Smooth muscle cell (in vitro differentiated cells): ENCODE measurements at regions not wholly inside any gene's neighbourhood (a gene's known extent, or its start where the extent isn't known, plus 50 kb on each side); places are given as distances from the start of the nearest gene placed in this dataset.

ENCODE experiments used
- DNase-seq: peaks from one replicate; lab custom pipeline; 2025; ENCODE audit not compliant: unreplicated experiment; lab: John Stamatoyannopoulos, UW
- H2AFZ ChIP-seq: fragments of 200-600 bp; sonication (generic); 2 replicates; pipeline ENCODE4 v1.6.0; 2016; ENCODE audit warnings: antibody characterized with exemption, low read depth, mild to moderate bottlenecking
- H3F3A ChIP-seq: fragments of 200-600 bp; sonication (generic); 2 replicates; pipeline ENCODE4 v1.6.0; 2017; ENCODE audit warnings: antibody characterized with exemption, low read depth
- H3K27ac ChIP-seq: fragments of 200-600 bp; sonication (generic); 2 replicates; pipeline ENCODE4 v1.5.1; 2016; ENCODE audit warnings: low read depth, mild to moderate bottlenecking
- H3K27me3 ChIP-seq: fragments of 200-600 bp; sonication (generic); 2 replicates; pipeline ENCODE4 v1.6.1; 2016; ENCODE audit warnings: low read depth, mild to moderate bottlenecking
- H3K36me3 ChIP-seq: fragments of 200-600 bp; sonication (generic); 2 replicates; pipeline ENCODE4 v1.5.1; 2016; ENCODE audit warnings: low read depth
- H3K4me1 ChIP-seq: fragments of 200-600 bp; sonication (generic); 2 replicates; pipeline ENCODE4 v1.5.1; 2016; ENCODE audit warnings: low read depth
- H3K4me2 ChIP-seq: fragments of 200-600 bp; sonication (generic); 2 replicates; pipeline ENCODE4 v1.6.0; 2016; ENCODE audit warnings: mild to moderate bottlenecking
- H3K4me3 ChIP-seq: fragments of 200-600 bp; sonication (generic); 2 replicates; pipeline ENCODE4 v1.5.1; 2016; ENCODE audit warnings: mild to moderate bottlenecking
- H3K79me2 ChIP-seq: fragments of 200-600 bp; sonication (generic); 2 replicates; pipeline ENCODE4 v1.6.0; 2016; ENCODE audit warnings: low read depth, mild to moderate bottlenecking
- H3K9ac ChIP-seq: fragments of 200-600 bp; sonication (generic); 2 replicates; pipeline ENCODE4 v1.6.0; 2016; ENCODE audit warnings: low read depth
- H3K9me3 ChIP-seq: fragments of 200-600 bp; sonication (generic); replicated peaks from 2 replicates; pipeline ENCODE4 v1.5.1; 2016; ENCODE audit warnings: low read depth
- H4K20me1 ChIP-seq: fragments of 200-600 bp; sonication (generic); 2 replicates; pipeline ENCODE4 v1.6.0; 2016; ENCODE audit warnings: low read depth
- WGBS: methylation state at CpG from one replicate; pipeline ENCODE4 v1.1.7; 2016; ENCODE audit warnings: low lambda C conversion rate; 5-methylcytosine and 5-hydroxymethylcytosine counted together
- TF ChIP-seq, protein P1 (sequence below): fragments of 200-600 bp; sonication (generic); IDR thresholded peaks from 2 replicates; pipeline ENCODE4 v1.5.1; 2017; ENCODE audit warnings: borderline replicate concordance, mild to moderate bottlenecking, antibody characterized with exemption; ENCODE audit not compliant: insufficient read depth, poor library complexity, severe bottlenecking

DNA sequence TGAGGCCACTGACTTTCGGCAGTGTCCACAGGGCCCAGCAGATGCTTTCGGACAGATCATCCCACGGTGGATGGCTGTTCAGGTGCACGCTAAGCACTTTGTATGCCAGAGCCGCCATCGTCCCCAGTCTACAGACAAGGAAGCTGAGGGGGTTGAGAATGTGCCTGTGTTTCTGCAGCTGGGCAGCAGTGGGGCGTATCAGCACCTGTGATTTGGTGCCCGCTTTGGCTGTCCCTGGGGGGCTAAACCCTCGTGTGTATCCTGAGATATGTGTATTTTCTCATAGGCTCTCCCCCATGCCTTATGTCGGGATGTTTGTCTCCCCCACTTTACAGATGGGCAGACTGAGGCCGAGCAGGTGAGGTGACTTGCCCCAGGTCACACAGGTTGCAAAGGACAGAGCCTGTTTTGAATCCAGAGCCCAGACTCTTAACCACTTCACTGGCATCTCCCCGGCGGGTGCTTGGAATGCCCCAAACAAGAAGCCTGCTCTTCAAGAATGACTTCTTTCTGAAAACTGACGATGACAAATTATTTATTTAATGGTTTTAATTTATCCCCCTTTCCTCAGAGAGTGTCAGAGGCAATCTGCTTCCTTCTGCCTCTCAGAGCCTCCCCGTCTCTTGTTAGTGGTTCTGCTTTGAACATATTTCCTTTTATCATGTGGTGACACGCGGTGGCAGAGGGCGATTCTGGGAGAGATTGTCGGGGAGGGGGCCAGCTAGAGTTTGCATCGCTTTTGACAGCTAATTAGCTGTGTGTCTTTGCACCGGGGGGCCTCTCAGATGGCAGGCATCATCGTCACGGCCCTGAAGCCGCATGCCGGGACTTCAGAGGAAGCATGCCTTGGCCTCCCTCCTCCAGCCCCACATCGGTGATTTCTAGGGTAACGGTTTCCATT lies 149.6 kb upstream of the CIBAR2 start:
- no peaks in the 10 kb centered on the region for H3F3A ChIP-seq
- peaks cover 97% of the 10 kb centered on the region for H4K20me1 ChIP-seq
- H2AFZ ChIP-seq, result no peak overlapping the region
- TF ChIP-seq, protein P1, sequence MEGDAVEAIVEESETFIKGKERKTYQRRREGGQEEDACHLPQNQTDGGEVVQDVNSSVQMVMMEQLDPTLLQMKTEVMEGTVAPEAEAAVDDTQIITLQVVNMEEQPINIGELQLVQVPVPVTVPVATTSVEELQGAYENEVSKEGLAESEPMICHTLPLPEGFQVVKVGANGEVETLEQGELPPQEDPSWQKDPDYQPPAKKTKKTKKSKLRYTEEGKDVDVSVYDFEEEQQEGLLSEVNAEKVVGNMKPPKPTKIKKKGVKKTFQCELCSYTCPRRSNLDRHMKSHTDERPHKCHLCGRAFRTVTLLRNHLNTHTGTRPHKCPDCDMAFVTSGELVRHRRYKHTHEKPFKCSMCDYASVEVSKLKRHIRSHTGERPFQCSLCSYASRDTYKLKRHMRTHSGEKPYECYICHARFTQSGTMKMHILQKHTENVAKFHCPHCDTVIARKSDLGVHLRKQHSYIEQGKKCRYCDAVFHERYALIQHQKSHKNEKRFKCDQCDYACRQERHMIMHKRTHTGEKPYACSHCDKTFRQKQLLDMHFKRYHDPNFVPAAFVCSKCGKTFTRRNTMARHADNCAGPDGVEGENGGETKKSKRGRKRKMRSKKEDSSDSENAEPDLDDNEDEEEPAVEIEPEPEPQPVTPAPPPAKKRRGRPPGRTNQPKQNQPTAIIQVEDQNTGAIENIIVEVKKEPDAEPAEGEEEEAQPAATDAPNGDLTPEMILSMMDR, result no peak
- H3K9me3 ChIP-seq, result no peaks in the 10 kb centered on the region
- peaks cover 10% of the 10 kb centered on the region for H3K4me1 ChIP-seq
- no peak overlapping the region for H3K27ac ChIP-seq
- H3K4me3 ChIP-seq, result no peak overlapping the region
- no peak for DNase-seq
- no peaks in the 10 kb centered on the region for H3K36me3 ChIP-seq
- no peak overlapping the region for H3K4me2 ChIP-seq
- 88% methylated on average over 27 of the region's 27 CpGs for WGBS
- H3K9ac ChIP-seq, result no peak overlapping the region
- no peaks in the 10 kb centered on the region for H3K27me3 ChIP-seq
- peaks cover 5% of the 10 kb centered on the region for H3K79me2 ChIP-seq

DNA sequence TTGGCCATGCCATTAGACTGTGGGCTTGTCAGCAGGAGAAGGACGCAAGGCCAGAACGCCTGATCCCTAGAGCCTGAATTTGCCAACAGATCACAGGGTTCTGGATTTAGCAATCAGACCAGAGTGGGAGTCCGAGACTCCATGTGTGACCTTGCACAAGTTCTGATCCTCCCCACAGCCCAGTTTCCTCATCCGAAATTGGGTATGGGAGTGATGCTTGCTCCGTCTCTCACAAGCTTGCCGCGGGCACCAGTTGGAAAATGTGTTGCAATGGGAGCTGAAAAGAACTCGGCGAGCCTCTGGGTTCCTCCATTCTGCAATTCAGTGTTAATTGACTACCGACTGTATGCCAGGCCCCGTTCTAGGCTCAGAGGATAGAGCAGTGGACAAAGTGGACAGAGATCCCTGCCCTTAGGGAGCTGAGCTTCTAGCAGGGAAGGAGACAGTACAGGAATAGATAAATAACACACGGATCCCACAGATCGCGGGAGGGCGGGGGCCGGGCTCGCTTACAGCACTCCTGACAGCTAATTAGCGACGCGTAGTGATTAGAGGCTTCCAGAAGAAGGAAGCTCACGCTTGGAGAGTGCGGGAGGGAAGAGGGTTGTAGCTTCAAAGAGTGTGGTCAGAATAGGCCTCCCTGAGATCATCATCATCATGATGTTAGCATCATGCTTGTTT lies 150.4 kb upstream of the CIBAR2 start:
- TF ChIP-seq, protein P1, result no peak
- WGBS, result 88% methylated on average over 22 of the region's 22 CpGs
- H3F3A ChIP-seq, result no peaks in the 10 kb centered on the region
- peaks cover 10% of the 10 kb centered on the region for H3K4me1 ChIP-seq
- no peaks in the 10 kb centered on the region for H3K9me3 ChIP-seq
- H3K27me3 ChIP-seq, result no peaks in the 10 kb centered on the region
- no peak overlapping the region for H3K4me2 ChIP-seq
- H3K27ac ChIP-seq, result no peak overlapping the region
- H3K36me3 ChIP-seq, result no peaks in the 10 kb centered on the region
- H4K20me1 ChIP-seq, result peaks cover 97% of the 10 kb centered on the region
- H3K4me3 ChIP-seq, result no peak overlapping the region
- no peak overlapping the region for H3K9ac ChIP-seq
- H2AFZ ChIP-seq, result no peak overlapping the region
- peaks cover 5% of the 10 kb centered on the region for H3K79me2 ChIP-seq
- DNase-seq, result no peak

DNA sequence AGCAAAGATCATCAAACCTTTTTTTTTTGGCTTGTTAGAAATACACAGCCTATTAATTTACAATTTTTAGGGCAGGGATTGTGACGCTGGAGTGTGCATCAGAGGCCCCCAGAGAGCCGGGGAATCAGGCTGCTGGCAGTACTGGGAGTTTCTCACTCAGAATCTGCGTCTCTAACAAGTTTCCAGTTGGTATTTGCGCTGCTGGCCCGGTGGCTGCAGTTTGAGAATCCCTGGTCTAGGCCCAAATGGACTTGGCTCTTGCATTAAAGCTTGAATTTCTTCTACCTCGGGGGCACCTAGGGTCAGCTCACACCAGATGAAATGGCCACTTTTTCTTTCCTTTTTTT lies 150.9 kb upstream of the CIBAR2 start:
- H3K27ac ChIP-seq, result no peak overlapping the region
- no peak overlapping the region for H3K9ac ChIP-seq
- H3K27me3 ChIP-seq, result no peaks in the 10 kb centered on the region
- H3K4me3 ChIP-seq, result no peak overlapping the region
- H2AFZ ChIP-seq, result no peak overlapping the region
- WGBS, result 89% methylated on average over 6 of the region's 6 CpGs
- H3K4me1 ChIP-seq, result peaks cover 9% of the 10 kb centered on the region
- no peaks in the 10 kb centered on the region for H3K9me3 ChIP-seq
- DNase-seq, result no peak
- TF ChIP-seq, protein P1, result no peak
- no peak overlapping the region for H3K4me2 ChIP-seq
- H4K20me1 ChIP-seq, result peaks cover 97% of the 10 kb centered on the region
- no peaks in the 10 kb centered on the region for H3F3A ChIP-seq
- H3K36me3 ChIP-seq, result no peaks in the 10 kb centered on the region
- H3K79me2 ChIP-seq, result peaks cover 5% of the 10 kb centered on the region

DNA sequence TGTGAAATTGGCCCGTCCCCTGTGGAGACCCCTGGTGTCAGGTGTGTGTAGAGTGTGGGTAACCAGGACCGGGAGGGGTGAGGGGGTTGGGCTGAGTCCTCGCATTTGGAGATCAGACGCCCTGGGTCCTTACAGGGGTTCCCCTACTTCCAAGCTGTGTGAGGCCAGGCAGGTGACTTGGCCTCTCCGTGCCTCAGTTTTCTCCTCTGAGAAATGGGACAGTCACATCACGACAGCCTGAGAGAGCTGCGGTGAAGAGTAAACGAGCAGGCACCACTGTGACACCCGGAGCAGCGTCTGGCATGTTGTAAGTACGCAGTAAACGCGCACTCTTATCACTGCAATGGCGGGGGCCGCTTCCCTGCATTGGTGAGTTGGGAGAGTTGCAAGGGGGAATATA lies 152.5 kb upstream of the CIBAR2 start:
- peaks cover 5% of the 10 kb centered on the region for H3K79me2 ChIP-seq

More for the DNA sequence above, 152.5 kb upstream of the CIBAR2 start:
- H2AFZ ChIP-seq, result no peak overlapping the region
- H3K36me3 ChIP-seq, result no peaks in the 10 kb centered on the region
- no peaks in the 10 kb centered on the region for H3K9me3 ChIP-seq
- H3K9ac ChIP-seq, result no peak overlapping the region
- no peaks in the 10 kb centered on the region for H3K4me1 ChIP-seq
- DNase-seq, result no peak
- WGBS, result 87% methylated on average over 15 of the region's 15 CpGs
- H3F3A ChIP-seq, result no peaks in the 10 kb centered on the region
- H3K27ac ChIP-seq, result no peak overlapping the region
- peaks cover 97% of the 10 kb centered on the region for H4K20me1 ChIP-seq
- H3K27me3 ChIP-seq, result no peaks in the 10 kb centered on the region
- no peak overlapping the region for H3K4me2 ChIP-seq
- H3K4me3 ChIP-seq, result no peak overlapping the region
- TF ChIP-seq, protein P1, result no peak
